ENCODE measurements at regions not wholly inside any gene's neighbourhood (a gene's known extent, or its start where the extent isn't known, plus 50 kb on each side); places are given as distances from the start of the nearest gene placed in this dataset.

- no peak for TF ChIP-seq IKZF1 (conservative IDR thresholded peaks at IDR 0.05)
- TF ChIP-seq JUND (IDR thresholded peaks at IDR 0.05; ENCODE audit: low read depth, low read length): no peak
- no peak for TF ChIP-seq POU2F2 (IDR thresholded peaks at IDR 0.05; ENCODE audit: borderline replicate concordance, low read depth, low read length)
- no peak for TF ChIP-seq TCF7 (IDR thresholded peaks at IDR 0.05; ENCODE audit: borderline replicate concordance)
- TF ChIP-seq GABPA (IDR thresholded peaks at IDR 0.05; ENCODE audit: low read depth): no peak
- TF ChIP-seq, protein P1, sequence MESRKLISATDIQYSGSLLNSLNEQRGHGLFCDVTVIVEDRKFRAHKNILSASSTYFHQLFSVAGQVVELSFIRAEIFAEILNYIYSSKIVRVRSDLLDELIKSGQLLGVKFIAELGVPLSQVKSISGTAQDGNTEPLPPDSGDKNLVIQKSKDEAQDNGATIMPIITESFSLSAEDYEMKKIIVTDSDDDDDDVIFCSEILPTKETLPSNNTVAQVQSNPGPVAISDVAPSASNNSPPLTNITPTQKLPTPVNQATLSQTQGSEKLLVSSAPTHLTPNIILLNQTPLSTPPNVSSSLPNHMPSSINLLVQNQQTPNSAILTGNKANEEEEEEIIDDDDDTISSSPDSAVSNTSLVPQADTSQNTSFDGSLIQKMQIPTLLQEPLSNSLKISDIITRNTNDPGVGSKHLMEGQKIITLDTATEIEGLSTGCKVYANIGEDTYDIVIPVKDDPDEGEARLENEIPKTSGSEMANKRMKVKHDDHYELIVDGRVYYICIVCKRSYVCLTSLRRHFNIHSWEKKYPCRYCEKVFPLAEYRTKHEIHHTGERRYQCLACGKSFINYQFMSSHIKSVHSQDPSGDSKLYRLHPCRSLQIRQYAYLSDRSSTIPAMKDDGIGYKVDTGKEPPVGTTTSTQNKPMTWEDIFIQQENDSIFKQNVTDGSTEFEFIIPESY (IDR thresholded peaks at IDR 0.05): no peak
- TF ChIP-seq, protein P2, sequence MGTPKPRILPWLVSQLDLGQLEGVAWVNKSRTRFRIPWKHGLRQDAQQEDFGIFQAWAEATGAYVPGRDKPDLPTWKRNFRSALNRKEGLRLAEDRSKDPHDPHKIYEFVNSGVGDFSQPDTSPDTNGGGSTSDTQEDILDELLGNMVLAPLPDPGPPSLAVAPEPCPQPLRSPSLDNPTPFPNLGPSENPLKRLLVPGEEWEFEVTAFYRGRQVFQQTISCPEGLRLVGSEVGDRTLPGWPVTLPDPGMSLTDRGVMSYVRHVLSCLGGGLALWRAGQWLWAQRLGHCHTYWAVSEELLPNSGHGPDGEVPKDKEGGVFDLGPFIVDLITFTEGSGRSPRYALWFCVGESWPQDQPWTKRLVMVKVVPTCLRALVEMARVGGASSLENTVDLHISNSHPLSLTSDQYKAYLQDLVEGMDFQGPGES (IDR thresholded peaks at IDR 0.05): no peak
- TF ChIP-seq CTCF (IDR thresholded peaks at IDR 0.05 in 2 of 3, conservative IDR thresholded peaks at IDR 0.05 in 1 of 3; ENCODE audit: control insufficient read depth in 2 of 3, extremely low read depth in 1 of 3, insufficient read depth in 1 of 3, low read depth in 3 of 3, low read length in 3 of 3): no peak
- TF ChIP-seq REST (IDR thresholded peaks at IDR 0.05; ENCODE audit: low read depth, low read length): no peak
- no peak for TF ChIP-seq RAD21 (IDR thresholded peaks at IDR 0.05; ENCODE audit: insufficient read depth, low read depth, low read length)
- TF ChIP-seq POLR2AphosphoS2 (IDR thresholded peaks at IDR 0.05; ENCODE audit: low read depth, low read length): no peak
- TF ChIP-seq SUPT20H (IDR thresholded peaks at IDR 0.05; ENCODE audit: borderline replicate concordance, control insufficient read depth, low read depth, low read length): no peak
These were observed 324.2 kb downstream of the RAD51AP2 start for GRCh38 chr2:17194083-17194482.
